WTC11 (cell line): ENCODE measurements at regions not wholly inside any gene's neighbourhood (a gene's known extent, or its start where the extent isn't known, plus 50 kb on each side); places are given as distances from the start of the nearest gene placed in this dataset.
A peak's percentile ranks its signal among the peaks of the same experiment; 100 is the strongest.

Experiments
- ATAC-seq: fragments of 200-7000 bp; cut with Tn5 transposase; 2 replicates; pipeline ENCODE4 v1.10.0; 2021; ENCODE audit warnings: mild to moderate bottlenecking, moderate library complexity
- CTCF ChIA-PET: fragments of 300-600 bp; sonication (Branson Sonifier 250); formaldehyde crosslinking; loops from one replicate; lab custom pipeline; 2021; ENCODE audit warnings: antibody characterized with exemption; lab: Charles Lee
- POLR2A ChIA-PET: fragments of 350-600 bp; sonication (Branson Sonifier 250); formaldehyde crosslinking; loops from one replicate; lab custom pipeline; 2021; ENCODE audit warnings: antibody characterized with exemption; lab: Charles Lee
- DNase-seq: peaks from one replicate; pipeline ENCODE4 v3.0.0; 2021; ENCODE audit warnings: low spot score
- H3K27ac Mint-ChIP-seq: 2 replicates; pipeline ENCODE4 v1.8.0; 2021; ENCODE audit warnings: mixed read lengths
- H3K27me3 Mint-ChIP-seq: 2 replicates; pipeline ENCODE4 v1.8.0; 2021; ENCODE audit warnings: low read depth, mild to moderate bottlenecking, moderate library complexity, mixed read lengths
- H3K36me3 Mint-ChIP-seq: 2 replicates; pipeline ENCODE4 v1.8.0; 2021; ENCODE audit warnings: mixed read lengths
- H3K4me1 Mint-ChIP-seq: 2 replicates; pipeline ENCODE4 v1.8.0; 2022; ENCODE audit warnings: mixed read lengths
- H3K4me3 Mint-ChIP-seq: 2 replicates; pipeline ENCODE4 v1.8.0; 2021; ENCODE audit warnings: mild to moderate bottlenecking, moderate library complexity, mixed read lengths
- H3K9me3 Mint-ChIP-seq: 2 replicates; pipeline ENCODE4 v1.8.0; 2021; ENCODE audit warnings: mixed read lengths
- CBFB ChIP-seq: sonication (generic); formaldehyde crosslinking; IDR thresholded peaks from 2 replicates; pipeline ENCODE4 v1.8.1; 2022; ENCODE audit warnings: mild to moderate bottlenecking, low read depth, missing genetic modification reagents
- E2F4 ChIP-seq: sonication (generic); formaldehyde crosslinking; IDR thresholded peaks from 2 replicates; pipeline ENCODE4 v1.8.1; 2022; ENCODE audit warnings: low read depth, mild to moderate bottlenecking, moderate library complexity, missing genetic modification reagents, borderline replicate concordance
- E2F5 ChIP-seq: sonication (generic); formaldehyde crosslinking; IDR thresholded peaks from 2 replicates; pipeline ENCODE4 v1.8.1; 2022; ENCODE audit warnings: mild to moderate bottlenecking, moderate library complexity, missing genetic modification reagents
- ESRRA ChIP-seq: sonication (generic); formaldehyde crosslinking; IDR thresholded peaks from 2 replicates; pipeline ENCODE4 v1.8.1; 2022; ENCODE audit warnings: mild to moderate bottlenecking, missing genetic modification reagents, borderline replicate concordance
- FOXJ3 ChIP-seq: sonication (generic); formaldehyde crosslinking; IDR thresholded peaks from 2 replicates; pipeline ENCODE4 v1.9.0; 2021; ENCODE audit warnings: missing genetic modification reagents, mild to moderate bottlenecking, borderline replicate concordance
- GABPB1 ChIP-seq: sonication (generic); formaldehyde crosslinking; IDR thresholded peaks from 2 replicates; pipeline ENCODE4 v1.8.1; 2023; ENCODE audit warnings: mild to moderate bottlenecking, missing genetic modification reagents
- GTF2I ChIP-seq: fragments of 250-450 bp; sonication (Bioruptor Pico); conservative IDR thresholded peaks from 2 replicates; pipeline ENCODE4 v1.4.0; 2021; ENCODE audit warnings: mild to moderate bottlenecking
- HMGA2 ChIP-seq: fragments of 250-450 bp; sonication (Bioruptor Pico); IDR thresholded peaks from 2 replicates; pipeline ENCODE4 v1.4.0; 2021; ENCODE audit warnings: mild to moderate bottlenecking, moderate library complexity
- NFATC4 ChIP-seq: fragments of 250-450 bp; sonication (Bioruptor Pico); IDR thresholded peaks from 2 replicates; pipeline ENCODE4 v1.9.0; 2021; ENCODE audit warnings: mild to moderate bottlenecking
- SOX15 ChIP-seq: fragments of 250-450 bp; sonication (Bioruptor Pico); IDR thresholded peaks from 2 replicates; pipeline ENCODE4 v1.9.0; 2021; ENCODE audit warnings: mild to moderate bottlenecking
- USF2 ChIP-seq: sonication (generic); formaldehyde crosslinking; IDR thresholded peaks from 2 replicates; pipeline ENCODE4 v1.8.1; 2023; ENCODE audit warnings: mild to moderate bottlenecking, missing genetic modification reagents, moderate library complexity
- ZNF121 ChIP-seq: sonication (generic); formaldehyde crosslinking; IDR thresholded peaks from 2 replicates; pipeline ENCODE4 v1.8.0; 2023; ENCODE audit warnings: missing genetic modification reagents
- ZNF281 ChIP-seq: sonication (generic); formaldehyde crosslinking; IDR thresholded peaks from 2 replicates; pipeline ENCODE4 v1.8.0; 2023; ENCODE audit warnings: mild to moderate bottlenecking, missing genetic modification reagents
- ZNF317 ChIP-seq: sonication (generic); formaldehyde crosslinking; IDR thresholded peaks from 2 replicates; pipeline ENCODE4 v1.8.1; 2023; ENCODE audit warnings: low read depth, mild to moderate bottlenecking, moderate library complexity, missing genetic modification reagents, borderline replicate concordance
- ZNF396 ChIP-seq: fragments of 250-450 bp; sonication (Bioruptor Pico); IDR thresholded peaks from 2 replicates; pipeline ENCODE4 v1.8.0; 2021; ENCODE audit warnings: mild to moderate bottlenecking, moderate library complexity, borderline replicate concordance
- TF ChIP-seq, protein P1 (sequence below): sonication (generic); formaldehyde crosslinking; IDR thresholded peaks from 2 replicates; pipeline ENCODE4 v1.8.0; 2022; ENCODE audit warnings: missing genetic modification reagents

DNA sequence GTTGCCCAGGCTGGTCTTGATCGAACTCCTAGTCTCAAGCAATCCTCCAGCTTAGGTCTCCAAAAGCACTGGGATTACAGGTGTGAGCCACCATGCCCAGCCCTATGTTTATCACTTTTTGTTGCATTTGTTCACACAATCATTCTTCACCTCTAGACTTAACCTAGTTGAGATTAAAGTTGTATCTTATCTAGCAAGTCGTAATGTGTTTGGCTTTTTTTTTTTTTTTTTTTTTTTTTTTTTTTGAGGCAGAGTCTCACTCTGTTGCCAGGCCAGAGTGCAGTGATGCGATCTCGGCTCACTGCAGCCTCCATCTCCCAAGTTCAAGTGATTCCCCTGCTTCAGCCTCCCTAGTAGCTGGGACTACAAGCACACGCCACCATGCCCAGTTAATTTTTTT lies 90.2 kb upstream of the C9orf72 start:
- no peaks in the 10 kb centered on the region for H3K9me3 Mint-ChIP-seq
- H3K36me3 Mint-ChIP-seq: no peaks in the 10 kb centered on the region
- no peaks in the 10 kb centered on the region for H3K27me3 Mint-ChIP-seq
- H3K4me3 Mint-ChIP-seq: no peak overlapping the region
- H3K4me1 Mint-ChIP-seq: peaks cover 32% of the 10 kb centered on the region
- DNase-seq: no peak
- no peak for ATAC-seq
- ChIA-PET CTCF (no interaction called here), POLR2A (no interaction called here)
- no peak overlapping the region for H3K27ac Mint-ChIP-seq
- peak; percentile 62; the same call in 1 of the 2 replicates for TF ChIP-seq ZNF121 (CRISPR knock-in tag)
- no peak for TF ChIP-seq E2F5 (CRISPR knock-in tag)
- TF ChIP-seq ZNF396 (CRISPR knock-in tag): no peak
- TF ChIP-seq HMGA2 (CRISPR knock-in tag): no peak
- TF ChIP-seq E2F4 (CRISPR knock-in tag): no peak

DNA sequence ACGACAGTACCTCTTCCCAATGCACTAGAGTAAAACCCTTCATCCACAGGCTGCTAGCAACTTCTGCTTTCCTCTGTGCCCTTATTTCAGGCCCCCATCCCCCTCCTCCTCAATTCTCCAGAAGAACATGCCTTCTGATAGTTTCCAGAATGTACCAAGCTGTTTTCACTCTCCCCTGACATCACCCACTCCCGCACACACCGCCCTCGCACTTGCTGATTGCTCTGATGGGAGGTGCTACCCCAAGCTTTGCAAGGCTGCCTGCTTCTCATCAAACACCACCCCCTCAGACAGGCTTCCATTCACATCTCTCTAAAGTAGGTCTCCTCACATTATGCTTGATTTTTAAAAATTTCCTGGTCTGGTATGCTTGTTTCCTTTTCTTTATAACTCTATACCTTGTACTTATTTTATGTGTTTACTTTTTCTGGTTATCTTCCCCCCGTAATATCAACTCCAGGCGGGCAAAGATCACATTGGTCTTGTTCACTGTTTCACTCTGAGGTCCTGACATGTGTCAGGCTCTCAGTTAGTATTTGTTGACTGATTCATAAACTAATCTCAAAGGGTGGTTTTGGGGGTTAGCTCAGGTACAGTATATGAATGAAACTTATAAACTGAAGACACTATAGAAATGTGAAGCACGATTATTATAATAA lies 91.0 kb upstream of the C9orf72 start:
- no peaks in the 10 kb centered on the region for H3K9me3 Mint-ChIP-seq
- no peak for DNase-seq
- H3K27ac Mint-ChIP-seq: no peak overlapping the region
- H3K4me3 Mint-ChIP-seq: no peak overlapping the region
- TF ChIP-seq, protein P1, sequence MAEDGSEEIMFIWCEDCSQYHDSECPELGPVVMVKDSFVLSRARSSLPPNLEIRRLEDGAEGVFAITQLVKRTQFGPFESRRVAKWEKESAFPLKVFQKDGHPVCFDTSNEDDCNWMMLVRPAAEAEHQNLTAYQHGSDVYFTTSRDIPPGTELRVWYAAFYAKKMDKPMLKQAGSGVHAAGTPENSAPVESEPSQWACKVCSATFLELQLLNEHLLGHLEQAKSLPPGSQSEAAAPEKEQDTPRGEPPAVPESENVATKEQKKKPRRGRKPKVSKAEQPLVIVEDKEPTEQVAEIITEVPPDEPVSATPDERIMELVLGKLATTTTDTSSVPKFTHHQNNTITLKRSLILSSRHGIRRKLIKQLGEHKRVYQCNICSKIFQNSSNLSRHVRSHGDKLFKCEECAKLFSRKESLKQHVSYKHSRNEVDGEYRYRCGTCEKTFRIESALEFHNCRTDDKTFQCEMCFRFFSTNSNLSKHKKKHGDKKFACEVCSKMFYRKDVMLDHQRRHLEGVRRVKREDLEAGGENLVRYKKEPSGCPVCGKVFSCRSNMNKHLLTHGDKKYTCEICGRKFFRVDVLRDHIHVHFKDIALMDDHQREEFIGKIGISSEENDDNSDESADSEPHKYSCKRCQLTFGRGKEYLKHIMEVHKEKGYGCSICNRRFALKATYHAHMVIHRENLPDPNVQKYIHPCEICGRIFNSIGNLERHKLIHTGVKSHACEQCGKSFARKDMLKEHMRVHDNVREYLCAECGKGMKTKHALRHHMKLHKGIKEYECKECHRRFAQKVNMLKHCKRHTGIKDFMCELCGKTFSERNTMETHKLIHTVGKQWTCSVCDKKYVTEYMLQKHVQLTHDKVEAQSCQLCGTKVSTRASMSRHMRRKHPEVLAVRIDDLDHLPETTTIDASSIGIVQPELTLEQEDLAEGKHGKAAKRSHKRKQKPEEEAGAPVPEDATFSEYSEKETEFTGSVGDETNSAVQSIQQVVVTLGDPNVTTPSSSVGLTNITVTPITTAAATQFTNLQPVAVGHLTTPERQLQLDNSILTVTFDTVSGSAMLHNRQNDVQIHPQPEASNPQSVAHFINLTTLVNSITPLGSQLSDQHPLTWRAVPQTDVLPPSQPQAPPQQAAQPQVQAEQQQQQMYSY (CRISPR knock-in tag): no peak
- TF ChIP-seq USF2 (CRISPR knock-in tag): no peak
- no peak for TF ChIP-seq SOX15 (CRISPR knock-in tag)
- TF ChIP-seq ZNF281 (CRISPR knock-in tag): no peak
- TF ChIP-seq NFATC4 (CRISPR knock-in tag): no peak
- TF ChIP-seq CBFB (CRISPR knock-in tag): no peak
- no peak for TF ChIP-seq ESRRA (CRISPR knock-in tag)
- TF ChIP-seq GABPB1 (CRISPR knock-in tag): no peak
- no peak for TF ChIP-seq FOXJ3
- no peak for TF ChIP-seq GTF2I (CRISPR knock-in tag)
- TF ChIP-seq ZNF317 (CRISPR knock-in tag): no peak
- TF ChIP-seq, all 79 proteins: peak for 0
- Mint-ChIP-seq H3K4me1 (peaks cover 32% of the 10 kb centered on the region), H3K36me3 (no peaks in the 10 kb centered on the region), H3K27me3 (no peaks in the 10 kb centered on the region)
- peak; percentile 50 for ATAC-seq
- ChIA-PET POLR2A (no interaction called here), CTCF (no interaction called here)
